Endothelial cell (in vitro differentiated cells): ENCODE measurements at regions not wholly inside any gene's neighbourhood (a gene's known extent, or its start where the extent isn't known, plus 50 kb on each side); places are given as distances from the start of the nearest gene placed in this dataset.

Experiments used
- DNase-seq: peaks from one replicate; pipeline ENCODE4 v3.0.0; 2021; ENCODE audit warnings: low spot score
- H3K27ac Mint-ChIP-seq: one replicate; pipeline ENCODE4 v1.8.0; 2021; ENCODE audit warnings: mixed read lengths, inconsistent platforms; ENCODE audit not compliant: unreplicated experiment
- H3K27me3 Mint-ChIP-seq: one replicate; pipeline ENCODE4 v1.8.0; 2021; ENCODE audit warnings: mild to moderate bottlenecking, moderate library complexity, mixed read lengths, inconsistent platforms; ENCODE audit not compliant: unreplicated experiment
- H3K36me3 Mint-ChIP-seq: one replicate; pipeline ENCODE4 v1.8.0; 2021; ENCODE audit warnings: mild to moderate bottlenecking, low read depth, mixed read lengths, inconsistent platforms; ENCODE audit not compliant: unreplicated experiment
- H3K4me1 Mint-ChIP-seq: one replicate; pipeline ENCODE4 v1.8.0; 2021; ENCODE audit warnings: mild to moderate bottlenecking, mixed read lengths, inconsistent platforms; ENCODE audit not compliant: unreplicated experiment
- H3K4me3 Mint-ChIP-seq: one replicate; pipeline ENCODE4 v1.8.0; 2021; ENCODE audit warnings: mild to moderate bottlenecking, mixed read lengths, inconsistent platforms; ENCODE audit not compliant: unreplicated experiment
- H3K9me3 Mint-ChIP-seq: one replicate; pipeline ENCODE4 v1.8.0; 2021; ENCODE audit warnings: mixed read lengths, inconsistent platforms; ENCODE audit not compliant: unreplicated experiment
- TF ChIP-seq, protein P1 (sequence below): fragments of 200-600 bp; sonication (generic); IDR thresholded peaks from one replicate; pipeline ENCODE4 v1.5.0; 2021; ENCODE audit warnings: antibody characterized with exemption; ENCODE audit not compliant: unreplicated experiment

GRCh38 chr1:62926681-62927252 lies 142.8 kb downstream of the ATG4C start:
- H3K27ac Mint-ChIP-seq = no peak overlapping the region
- DNase-seq = no peak
- H3K4me3 Mint-ChIP-seq = no peak overlapping the region
- peaks cover 9% of the 10 kb centered on the region for H3K4me1 Mint-ChIP-seq
- TF ChIP-seq, protein P1, sequence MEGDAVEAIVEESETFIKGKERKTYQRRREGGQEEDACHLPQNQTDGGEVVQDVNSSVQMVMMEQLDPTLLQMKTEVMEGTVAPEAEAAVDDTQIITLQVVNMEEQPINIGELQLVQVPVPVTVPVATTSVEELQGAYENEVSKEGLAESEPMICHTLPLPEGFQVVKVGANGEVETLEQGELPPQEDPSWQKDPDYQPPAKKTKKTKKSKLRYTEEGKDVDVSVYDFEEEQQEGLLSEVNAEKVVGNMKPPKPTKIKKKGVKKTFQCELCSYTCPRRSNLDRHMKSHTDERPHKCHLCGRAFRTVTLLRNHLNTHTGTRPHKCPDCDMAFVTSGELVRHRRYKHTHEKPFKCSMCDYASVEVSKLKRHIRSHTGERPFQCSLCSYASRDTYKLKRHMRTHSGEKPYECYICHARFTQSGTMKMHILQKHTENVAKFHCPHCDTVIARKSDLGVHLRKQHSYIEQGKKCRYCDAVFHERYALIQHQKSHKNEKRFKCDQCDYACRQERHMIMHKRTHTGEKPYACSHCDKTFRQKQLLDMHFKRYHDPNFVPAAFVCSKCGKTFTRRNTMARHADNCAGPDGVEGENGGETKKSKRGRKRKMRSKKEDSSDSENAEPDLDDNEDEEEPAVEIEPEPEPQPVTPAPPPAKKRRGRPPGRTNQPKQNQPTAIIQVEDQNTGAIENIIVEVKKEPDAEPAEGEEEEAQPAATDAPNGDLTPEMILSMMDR = no peak
- no peaks in the 10 kb centered on the region for H3K27me3 Mint-ChIP-seq
- H3K36me3 Mint-ChIP-seq = no peaks in the 10 kb centered on the region
- no peaks in the 10 kb centered on the region for H3K9me3 Mint-ChIP-seq

- Mint-ChIP-seq H3K36me3 (no peaks in the 10 kb centered on the region), H3K4me1 (peaks cover 9% of the 10 kb centered on the region), H3K27me3 (no peaks in the 10 kb centered on the region), H3K4me3 (no peak overlapping the region), H3K27ac (no peak overlapping the region), H3K9me3 (no peaks in the 10 kb centered on the region)
- no peak for DNase-seq
- TF ChIP-seq, protein P1 = no peak
Observed at GRCh38 chr1:62928885-62929284, 145.0 kb downstream of the ATG4C start.

DNA sequence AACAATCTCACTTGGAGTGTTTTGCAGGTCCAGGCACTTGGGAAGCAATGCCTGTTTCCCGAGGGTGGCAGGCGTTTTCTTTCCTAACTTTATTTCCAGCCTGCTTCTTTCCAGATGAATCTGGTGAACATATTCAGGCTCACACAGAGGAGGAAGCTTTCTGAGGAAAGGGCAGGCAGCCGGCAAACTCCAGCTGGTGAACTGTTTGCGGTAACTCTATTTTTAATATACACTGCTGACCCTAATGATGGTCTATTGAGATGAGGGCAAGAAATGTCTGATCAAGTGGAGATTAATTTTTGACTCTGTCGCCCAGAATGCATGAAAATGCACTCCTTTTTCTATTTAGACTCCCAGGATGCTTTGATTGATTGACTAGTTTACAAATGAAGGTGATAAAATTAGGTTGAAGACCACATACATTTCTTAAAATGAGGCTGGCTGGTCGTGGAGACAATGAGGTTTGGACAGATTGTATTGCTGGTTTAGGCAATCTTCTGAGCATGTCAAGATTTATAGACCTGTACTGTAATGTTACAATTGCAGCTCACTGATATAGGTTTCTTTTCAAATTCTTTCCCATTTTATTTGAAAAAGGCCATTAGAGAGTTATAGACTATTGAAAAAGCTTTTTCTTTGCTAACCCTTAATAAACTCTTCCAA lies 153.8 kb downstream of the ATG4C start:
- Mint-ChIP-seq H3K4me1 (no peaks in the 10 kb centered on the region), H3K9me3 (no peaks in the 10 kb centered on the region), H3K4me3 (no peak overlapping the region), H3K27me3 (no peaks in the 10 kb centered on the region), H3K27ac (no peak overlapping the region), H3K36me3 (no peaks in the 10 kb centered on the region)
- no peak for DNase-seq
- TF ChIP-seq, protein P1 = no peak

DNA sequence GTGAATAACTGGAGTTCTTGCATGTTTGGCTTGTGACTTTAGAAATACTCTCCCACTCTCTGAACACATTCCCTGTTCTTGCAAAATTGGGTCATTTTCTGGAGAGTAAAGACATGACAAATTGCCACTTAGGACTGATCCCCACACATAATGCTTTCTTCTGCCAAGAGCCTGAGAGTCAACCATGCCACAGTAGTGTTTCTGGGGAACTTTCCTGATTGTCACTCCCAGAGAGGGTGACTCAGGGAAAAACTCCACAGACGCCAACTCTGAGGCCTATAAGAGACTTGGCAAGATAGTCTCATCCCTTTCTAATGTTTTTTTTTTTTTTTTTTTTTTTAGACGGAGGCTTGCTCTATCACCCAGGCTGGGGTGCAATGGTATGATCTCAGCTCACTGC lies 157.8 kb downstream of the ATG4C start:
- H3K27ac Mint-ChIP-seq = no peak overlapping the region
- no peak overlapping the region for H3K4me3 Mint-ChIP-seq
- no peaks in the 10 kb centered on the region for H3K36me3 Mint-ChIP-seq
- no peaks in the 10 kb centered on the region for H3K27me3 Mint-ChIP-seq
- DNase-seq = no peak
- H3K9me3 Mint-ChIP-seq = no peaks in the 10 kb centered on the region
- TF ChIP-seq, protein P1 = no peak
- no peaks in the 10 kb centered on the region for H3K4me1 Mint-ChIP-seq

DNA sequence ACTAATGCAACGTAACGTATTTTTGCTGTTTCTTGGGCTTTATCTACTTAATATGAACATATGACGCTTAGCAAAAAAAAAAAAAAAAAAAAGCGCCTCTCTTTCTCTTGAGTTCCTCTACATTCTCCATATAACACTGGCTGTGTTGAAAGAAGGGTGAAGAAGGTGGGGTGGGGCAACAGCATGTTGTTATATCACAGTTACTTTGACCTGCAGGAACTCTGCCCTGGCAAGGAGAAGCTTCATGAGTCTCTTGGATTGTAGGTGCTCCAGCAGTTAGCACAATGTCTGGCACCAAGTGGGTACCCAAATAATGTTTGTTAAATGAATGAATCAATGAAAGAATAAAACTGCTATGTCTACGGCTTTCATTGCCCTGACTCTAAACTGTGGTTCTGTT lies 162.6 kb downstream of the ATG4C start:
- Mint-ChIP-seq H3K4me1 (no peaks in the 10 kb centered on the region), H3K9me3 (no peaks in the 10 kb centered on the region), H3K27ac (no peak overlapping the region), H3K27me3 (no peaks in the 10 kb centered on the region), H3K36me3 (no peaks in the 10 kb centered on the region), H3K4me3 (no peak overlapping the region)
- DNase-seq = no peak
- TF ChIP-seq, protein P1 = no peak
